HG02571 (cell line): ENCODE measurements at regions not wholly inside any gene's neighbourhood (a gene's known extent, or its start where the extent isn't known, plus 50 kb on each side); places are given as distances from the start of the nearest gene placed in this dataset.

ENCODE experiments used
- ATAC-seq: cut with Tn5 transposase; IDR thresholded peaks from one replicate; pipeline ENCODE4 v1.9.1; 2021; ENCODE audit warnings: mild to moderate bottlenecking, moderate library complexity; ENCODE audit not compliant: unreplicated experiment

- ATAC-seq: no peak
Measured at GRCh38 chr16:73544826-73545225, 496.9 kb upstream of the ZFHX3 start.

- ATAC-seq: no peak
Measured at GRCh38 chr16:73543970-73544599, 496.2 kb upstream of the ZFHX3 start.

GRCh38 chr16:73543331-73543969 lies 495.5 kb upstream of the ZFHX3 start:
- ATAC-seq: no peak

DNA sequence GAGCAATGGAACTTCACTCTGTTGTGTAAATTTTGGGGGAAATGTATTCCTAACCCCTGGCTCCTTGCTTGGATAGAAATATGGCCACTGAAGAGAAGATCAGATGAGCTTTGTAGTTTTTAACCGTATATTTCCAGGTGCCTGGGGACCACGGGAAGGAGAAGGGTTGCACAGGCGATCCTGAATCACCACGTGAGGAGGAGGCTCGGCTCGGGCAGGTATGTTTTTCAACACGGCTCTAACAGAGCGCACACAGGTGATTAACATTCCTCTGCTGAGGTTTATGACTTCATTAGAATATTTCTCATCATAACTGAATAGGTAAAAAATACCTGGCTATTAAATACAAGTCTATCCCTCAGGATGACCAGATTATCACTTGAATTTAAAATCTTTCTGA lies 495.0 kb upstream of the ZFHX3 start:
- ATAC-seq: no peak

GRCh38 chr16:73537921-73538320 lies 490.0 kb upstream of the ZFHX3 start:
- no peak for ATAC-seq

DNA sequence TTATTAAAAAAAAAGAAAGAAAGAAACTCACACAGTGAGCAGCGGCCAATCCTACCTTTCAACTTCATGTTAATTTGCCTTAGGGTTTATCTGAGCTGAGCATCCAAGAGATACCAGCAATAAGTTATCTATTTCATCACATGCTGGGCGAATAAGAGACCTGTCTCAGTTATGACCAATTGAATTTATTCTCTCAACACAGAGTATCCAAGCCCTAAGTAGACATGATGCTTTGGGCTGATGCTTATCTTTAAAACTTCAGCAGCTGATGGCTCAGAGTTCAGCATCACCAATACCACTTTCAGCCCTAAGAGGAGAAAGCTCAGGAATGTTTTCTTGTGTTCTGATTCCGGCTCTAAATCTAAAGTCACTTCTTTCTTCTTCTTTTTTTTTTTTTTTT lies 489.0 kb upstream of the ZFHX3 start:
- no peak for ATAC-seq

DNA sequence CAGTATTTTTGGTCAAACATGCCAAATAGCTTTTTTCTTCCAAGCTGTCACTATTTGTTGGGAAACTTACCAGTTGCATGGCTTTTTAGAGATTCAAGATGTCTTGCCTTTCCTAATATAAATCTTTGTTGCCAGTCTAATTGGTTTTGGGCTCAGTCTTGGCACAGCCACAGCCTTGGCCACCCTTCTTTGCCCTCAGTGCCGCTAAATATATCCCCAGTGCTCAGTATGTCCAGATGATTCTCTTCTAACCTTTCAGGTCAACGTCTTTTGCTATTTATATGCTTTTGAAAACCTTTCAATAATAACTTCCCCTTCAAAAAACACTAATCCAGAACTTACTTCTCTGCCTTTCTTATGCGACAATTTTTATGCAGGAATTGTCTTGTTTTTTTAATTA lies 483.1 kb upstream of the ZFHX3 start:
- ATAC-seq: no peak

DNA sequence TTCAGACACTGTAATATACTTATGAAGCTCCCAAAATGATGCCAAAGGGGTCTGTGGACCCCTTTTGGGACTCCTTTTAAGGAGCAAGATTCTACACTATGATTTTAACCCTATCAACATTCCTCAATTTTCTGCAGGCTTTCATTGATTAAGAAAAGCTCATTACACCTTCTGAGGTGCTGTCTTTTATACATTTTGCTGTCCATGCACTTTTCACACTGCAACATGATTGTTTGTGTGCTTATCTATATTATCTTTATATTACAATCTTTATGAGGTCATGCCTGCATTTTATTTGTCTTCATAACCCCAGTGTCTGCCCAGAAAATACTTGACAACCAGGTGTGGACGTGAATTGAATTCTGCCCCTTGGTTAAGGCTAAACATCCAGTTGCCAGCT lies 482.6 kb upstream of the ZFHX3 start:
- ATAC-seq: no peak

- ATAC-seq: no peak
Measured at GRCh38 chr16:73529303-73530012, 481.5 kb upstream of the ZFHX3 start.

DNA sequence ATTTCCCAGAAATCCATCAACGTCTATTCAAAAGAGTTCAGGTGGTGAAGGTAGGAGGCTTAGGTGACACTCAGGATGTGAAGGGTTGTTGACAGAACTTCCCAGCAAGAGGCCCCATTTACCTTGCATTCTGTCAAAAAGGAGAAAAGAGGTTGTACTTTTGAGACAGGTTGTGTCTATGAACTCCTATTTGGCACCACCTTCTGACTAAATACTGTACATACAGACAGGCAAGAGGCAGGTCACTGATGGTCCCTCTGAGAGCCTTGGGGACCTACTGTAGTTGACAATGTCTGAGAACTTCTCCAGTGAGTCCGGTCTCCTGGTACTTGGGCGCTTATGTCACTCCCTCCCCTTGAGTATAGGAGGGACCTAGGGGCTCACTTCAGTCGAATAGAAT lies 479.3 kb upstream of the ZFHX3 start:
- ATAC-seq: no peak

GRCh38 chr16:73526011-73526804 lies 478.3 kb upstream of the ZFHX3 start:
- ATAC-seq: no peak

- ATAC-seq: no peak
Measured at GRCh38 chr16:73523209-73523608, 475.3 kb upstream of the ZFHX3 start.

- ATAC-seq: no peak
Measured at GRCh38 chr16:73521499-73521898, 473.6 kb upstream of the ZFHX3 start.

DNA sequence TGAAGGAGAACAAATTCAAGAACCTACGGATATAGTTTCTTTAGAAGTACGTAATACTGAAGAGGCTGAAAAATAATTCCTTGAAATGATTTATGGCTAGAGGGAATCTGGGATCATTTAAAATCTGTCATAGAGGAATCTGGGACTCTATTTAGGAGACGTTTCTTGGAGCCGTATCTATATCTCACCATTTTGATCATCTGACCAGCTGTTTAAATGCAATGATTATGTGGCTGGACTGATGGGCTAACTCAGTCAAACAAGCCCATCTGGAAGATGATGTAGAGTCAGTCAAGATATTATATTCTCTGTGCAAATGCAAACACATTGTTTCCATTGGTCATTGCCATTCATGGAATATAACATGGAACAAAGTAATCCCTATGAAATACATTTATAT lies 467.7 kb upstream of the ZFHX3 start:
- ATAC-seq: no peak

DNA sequence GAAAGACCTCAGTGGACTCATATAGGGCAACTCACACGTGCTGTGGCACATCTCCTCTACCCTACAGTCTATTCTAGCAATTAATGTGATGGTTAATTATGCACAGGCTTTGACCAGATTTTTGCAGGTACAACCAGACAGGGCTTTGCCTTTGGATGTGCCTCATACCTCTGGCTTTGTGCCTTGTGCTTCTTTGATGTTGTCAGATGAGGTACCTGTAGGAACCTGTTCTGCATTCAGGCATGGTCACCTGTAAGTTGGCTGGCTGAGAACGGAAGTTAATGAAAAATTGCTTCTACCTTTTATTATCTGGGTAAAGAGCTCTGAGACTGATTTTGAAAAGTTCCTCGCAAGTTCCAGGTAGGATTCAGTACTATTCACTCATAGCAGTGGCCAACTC lies 462.9 kb upstream of the ZFHX3 start:
- ATAC-seq: no peak

GRCh38 chr16:73506568-73507056 lies 458.7 kb upstream of the ZFHX3 start:
- no peak for ATAC-seq

GRCh38 chr16:73505577-73505976 lies 457.6 kb upstream of the ZFHX3 start:
- ATAC-seq: no peak

DNA sequence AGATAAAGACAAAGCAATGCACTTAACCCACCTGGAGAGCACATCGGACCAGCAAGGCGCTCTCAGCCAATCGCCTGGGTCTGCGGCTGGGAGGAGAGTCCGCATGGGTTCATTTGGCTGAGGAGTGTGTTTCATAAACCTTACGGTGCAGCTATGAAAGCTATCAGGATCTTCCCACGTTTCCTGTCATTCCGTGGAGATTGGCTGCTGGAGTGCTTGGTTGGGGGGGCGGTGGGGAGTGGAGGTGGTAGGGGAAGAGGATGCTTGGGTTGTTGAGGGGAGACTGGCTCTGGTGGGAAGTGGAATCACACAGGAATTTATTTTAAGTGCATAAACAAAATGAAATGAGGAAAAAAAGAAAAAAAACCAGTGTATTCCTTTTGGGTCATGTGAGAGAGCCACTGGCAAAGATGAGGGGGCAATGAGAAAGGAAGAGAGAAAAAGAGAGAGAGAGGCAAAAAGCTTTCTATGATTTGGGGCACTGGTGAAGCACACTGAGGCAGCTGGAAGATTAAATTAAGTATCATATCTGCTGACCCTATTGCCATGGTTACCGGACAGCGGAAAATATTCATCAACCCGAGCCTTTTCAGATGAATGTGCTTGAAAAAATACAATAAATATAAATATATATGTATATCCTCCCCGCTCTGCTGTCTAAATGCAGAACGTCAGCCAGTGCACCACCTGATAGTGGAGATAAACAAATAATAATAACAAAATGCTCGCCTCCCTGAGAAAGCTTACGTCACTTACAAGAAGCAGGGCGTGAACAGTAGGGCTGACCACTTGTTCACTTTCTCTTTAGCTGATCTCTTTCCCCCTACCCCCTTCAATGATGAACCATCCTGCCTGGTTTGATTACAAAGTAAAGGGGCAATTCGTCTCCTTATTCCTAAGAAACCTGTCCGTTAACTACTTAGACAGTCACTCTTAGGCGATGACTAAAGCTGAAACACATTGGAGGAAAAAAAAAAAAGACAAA lies 457.0 kb upstream of the ZFHX3 start:
- no peak for ATAC-seq

GRCh38 chr16:73503093-73503492 lies 455.2 kb upstream of the ZFHX3 start:
- no peak for ATAC-seq

DNA sequence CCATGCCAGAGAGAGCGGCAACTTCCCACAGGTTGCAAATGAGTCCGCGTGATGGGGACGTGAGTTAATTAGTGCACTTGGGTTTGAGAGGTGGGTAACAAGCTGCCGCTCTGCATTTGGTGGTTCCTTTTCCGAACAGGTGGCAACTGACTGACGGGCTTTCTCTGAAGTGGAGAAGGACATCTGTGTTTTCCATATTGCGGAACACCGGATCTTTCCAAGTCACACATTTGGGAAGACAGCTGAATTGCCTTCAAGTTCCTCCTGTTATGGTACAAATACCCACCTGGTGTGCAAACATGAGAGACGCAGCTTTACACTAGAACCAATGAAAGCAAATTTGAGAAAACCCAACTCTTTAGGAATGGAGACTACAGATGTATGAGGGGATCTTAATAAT lies 451.3 kb upstream of the ZFHX3 start:
- no peak for ATAC-seq
